NB4 (cell line): ENCODE measurements at regions not wholly inside any gene's neighbourhood (a gene's known extent, or its start where the extent isn't known, plus 50 kb on each side); places are given as distances from the start of the nearest gene placed in this dataset.

Experiments
- DNase-seq: peaks from one replicate; pipeline ENCODE4 v3.0.0; 2010; ENCODE audit warnings: low read depth
- H3K4me3 ChIP-seq: one replicate; pipeline ENCODE4 v1.5.1; 2011; ENCODE audit warnings: mild to moderate bottlenecking, low read depth, low read length, moderate library complexity
- CTCF ChIP-seq: IDR thresholded peaks from one replicate; pipeline ENCODE4 v1.5.1; 2012; ENCODE audit warnings: low read depth, low read length
- MAX ChIP-seq: IDR thresholded peaks from 2 replicates; pipeline ENCODE4 v1.6.1; 2011; ENCODE audit warnings: low read depth, low read length
- MYC ChIP-seq: IDR thresholded peaks from 2 replicates; pipeline ENCODE4 v1.6.1; 2011; ENCODE audit warnings: low read depth, low read length
- POLR2A ChIP-seq: IDR thresholded peaks from 2 replicates; pipeline ENCODE4 v1.6.1; 2011; ENCODE audit warnings: mild to moderate bottlenecking; ENCODE audit not compliant: insufficient read length; ENCODE audit errors: extremely low read depth

GRCh38 chr4:187919966-187920365 lies 75.6 kb upstream of the ZFP42 start:
- no peak overlapping the region for H3K4me3 ChIP-seq
- no peak for DNase-seq

GRCh38 chr4:187921946-187922623 lies 73.5 kb upstream of the ZFP42 start:
- TF ChIP-seq MYC, result no peak
- TF ChIP-seq MAX, result no peak
- no peak for TF ChIP-seq POLR2A
- TF ChIP-seq CTCF, result no peak
- H3K4me3 ChIP-seq, result no peak overlapping the region
- DNase-seq, result no peak

More at GRCh38 chr4:187919966-187920365, 75.6 kb upstream of the ZFP42 start:
- TF ChIP-seq MYC (no peak), CTCF (no peak), MAX (no peak), POLR2A (no peak)

- DNase-seq, result peak; percentile 12
- no peak for TF ChIP-seq MAX
- TF ChIP-seq CTCF, result peak; percentile 24
Observed at GRCh38 chr4:187929024-187929423, 66.5 kb upstream of the ZFP42 start.

GRCh38 chr4:187934766-187935165 lies 60.8 kb upstream of the ZFP42 start:
- TF ChIP-seq POLR2A (no peak), MYC (no peak), CTCF (no peak), MAX (no peak)
- no peak for DNase-seq
- no peak overlapping the region for H3K4me3 ChIP-seq

More at GRCh38 chr4:187929024-187929423, 66.5 kb upstream of the ZFP42 start:
- H3K4me3 ChIP-seq, result no peak overlapping the region

- H3K4me3 ChIP-seq, result no peak overlapping the region
- no peak for DNase-seq
- TF ChIP-seq MYC (no peak), CTCF (no peak)
Observed at GRCh38 chr4:187937557-187937956, 58.0 kb upstream of the ZFP42 start.

- no peak overlapping the region for H3K4me3 ChIP-seq
- no peak for DNase-seq
- TF ChIP-seq CTCF, result no peak
- no peak for TF ChIP-seq MAX
- TF ChIP-seq POLR2A, result no peak
- no peak for TF ChIP-seq MYC
Observed at GRCh38 chr4:187940299-187940698, 55.3 kb upstream of the ZFP42 start.
